Skeletal muscle satellite cell (primary cell): ENCODE measurements at regions not wholly inside any gene's neighbourhood (a gene's known extent, or its start where the extent isn't known, plus 50 kb on each side); places are given as distances from the start of the nearest gene placed in this dataset.

Experiments
- H3K27me3 ChIP-seq: 2 replicates; pipeline ENCODE4 v1.7.0; 2013; ENCODE audit warnings: low read length; ENCODE audit not compliant: control insufficient read depth, insufficient read depth
- H3K36me3 ChIP-seq: 2 replicates; pipeline ENCODE4 v1.7.0; 2013; ENCODE audit warnings: mild to moderate bottlenecking, control low read depth, low read length; ENCODE audit not compliant: insufficient read depth
- H3K4me1 ChIP-seq: 2 replicates; pipeline ENCODE4 v1.7.0; 2013; ENCODE audit warnings: low read length; ENCODE audit not compliant: control insufficient read depth, insufficient read depth
- H3K4me2 ChIP-seq: 2 replicates; pipeline ENCODE4 v1.7.0; 2013; ENCODE audit warnings: mild to moderate bottlenecking, low read length
- H3K4me3 ChIP-seq: 2 replicates; pipeline ENCODE4 v1.7.0; 2013; ENCODE audit warnings: low read length
- H3K9ac ChIP-seq: 2 replicates; pipeline ENCODE4 v1.7.0; 2013; ENCODE audit warnings: mild to moderate bottlenecking, low read depth, low read length, moderate library complexity
- H3K9me3 ChIP-seq: replicated peaks from 2 replicates; pipeline ENCODE4 v1.7.0; 2013; ENCODE audit warnings: mild to moderate bottlenecking, control low read depth, low read length

DNA sequence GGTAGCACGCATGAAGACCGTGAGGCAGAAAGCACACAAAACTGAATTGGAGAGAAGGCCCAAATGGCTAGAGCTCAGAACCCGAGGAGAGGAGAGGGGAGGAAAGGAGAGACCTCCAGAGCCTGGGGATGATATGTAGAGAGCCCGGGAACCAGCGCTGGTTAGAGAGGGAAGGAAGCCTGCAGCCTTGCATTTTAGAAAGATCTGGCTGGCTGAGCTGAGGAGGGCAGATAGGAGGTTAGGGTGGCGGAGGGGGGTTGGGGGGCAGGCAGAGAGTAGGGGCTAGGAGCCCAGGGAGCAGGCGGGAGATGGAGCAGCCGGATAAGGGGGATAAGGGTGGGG is 127.2 kb downstream of the C9orf50 start:
- Histone ChIP-seq H3K36me3 (peaks cover 4% of the 10 kb centered on the region), H3K4me3 (no peak overlapping the region), H3K9ac (no peak overlapping the region), H3K4me1 (peaks cover 60% of the 10 kb centered on the region), H3K9me3 (no peaks in the 10 kb centered on the region), H3K4me2 (no peak overlapping the region), H3K27me3 (no peaks in the 10 kb centered on the region)

DNA sequence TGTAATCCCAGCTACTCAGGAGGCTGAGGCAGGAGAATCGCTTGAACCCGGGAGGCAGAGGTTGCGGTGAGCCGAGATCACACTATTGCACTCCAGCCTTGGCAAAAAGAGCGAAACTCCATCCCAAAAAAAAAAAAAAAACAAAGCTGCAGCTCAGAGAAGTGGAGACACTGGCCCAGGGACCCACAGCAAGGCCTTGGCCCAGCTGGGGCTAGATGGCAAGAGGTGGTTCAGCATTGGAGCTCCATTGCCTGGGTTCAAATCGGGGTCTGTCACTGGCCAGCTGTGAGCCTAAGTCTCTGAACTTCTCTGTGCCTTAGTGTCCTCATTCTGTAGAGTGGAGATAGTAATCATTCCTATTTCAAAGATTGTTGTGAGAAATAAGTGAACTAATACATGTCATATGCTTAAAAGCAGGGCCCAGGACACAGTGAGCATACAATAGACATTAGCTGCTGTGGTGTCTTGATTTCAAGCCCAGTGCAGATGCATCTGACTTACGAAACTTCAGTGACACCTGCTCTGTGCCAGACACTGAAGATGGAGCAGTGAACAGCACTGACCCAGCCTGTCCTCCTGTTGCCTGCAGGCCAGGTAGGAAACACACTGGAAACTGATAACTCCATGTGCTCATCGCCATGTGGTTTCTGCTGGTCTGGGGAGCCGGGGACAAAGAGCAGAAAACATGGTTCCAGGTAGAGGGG is 127.7 kb downstream of the C9orf50 start:
- H3K9ac ChIP-seq: no peak overlapping the region

DNA sequence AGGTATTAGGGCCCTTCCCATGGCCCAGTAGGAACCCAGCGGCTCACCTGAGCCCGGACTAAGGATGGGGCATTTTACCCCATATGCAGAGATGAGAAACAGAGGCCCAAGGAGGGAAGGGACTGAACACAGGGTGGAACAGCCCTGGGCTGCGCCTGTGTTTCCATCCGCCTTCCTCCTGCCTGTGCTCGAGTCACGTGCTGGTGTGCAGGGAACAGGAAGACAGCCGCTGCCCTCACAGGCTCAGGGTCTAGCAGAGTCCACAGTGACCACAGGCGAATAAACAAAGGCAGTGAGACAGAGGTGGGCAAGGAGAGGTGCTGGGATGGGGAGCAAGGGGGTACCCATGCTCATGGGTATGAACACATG is 129.4 kb downstream of the C9orf50 start:
- Histone ChIP-seq H3K36me3 (peaks cover 4% of the 10 kb centered on the region), H3K4me1 (peaks cover 63% of the 10 kb centered on the region), H3K4me3 (no peak overlapping the region), H3K9me3 (no peaks in the 10 kb centered on the region), H3K27me3 (no peaks in the 10 kb centered on the region), H3K9ac (no peak overlapping the region), H3K4me2 (peak overlapping the region; percentile 77)

More for the DNA sequence above, 127.7 kb downstream of the C9orf50 start:
- H3K4me2 ChIP-seq: no peak overlapping the region
- H3K27me3 ChIP-seq: no peaks in the 10 kb centered on the region
- no peak overlapping the region for H3K4me3 ChIP-seq
- H3K9me3 ChIP-seq: no peaks in the 10 kb centered on the region
- peaks cover 57% of the 10 kb centered on the region for H3K4me1 ChIP-seq
- H3K36me3 ChIP-seq: peaks cover 4% of the 10 kb centered on the region

DNA sequence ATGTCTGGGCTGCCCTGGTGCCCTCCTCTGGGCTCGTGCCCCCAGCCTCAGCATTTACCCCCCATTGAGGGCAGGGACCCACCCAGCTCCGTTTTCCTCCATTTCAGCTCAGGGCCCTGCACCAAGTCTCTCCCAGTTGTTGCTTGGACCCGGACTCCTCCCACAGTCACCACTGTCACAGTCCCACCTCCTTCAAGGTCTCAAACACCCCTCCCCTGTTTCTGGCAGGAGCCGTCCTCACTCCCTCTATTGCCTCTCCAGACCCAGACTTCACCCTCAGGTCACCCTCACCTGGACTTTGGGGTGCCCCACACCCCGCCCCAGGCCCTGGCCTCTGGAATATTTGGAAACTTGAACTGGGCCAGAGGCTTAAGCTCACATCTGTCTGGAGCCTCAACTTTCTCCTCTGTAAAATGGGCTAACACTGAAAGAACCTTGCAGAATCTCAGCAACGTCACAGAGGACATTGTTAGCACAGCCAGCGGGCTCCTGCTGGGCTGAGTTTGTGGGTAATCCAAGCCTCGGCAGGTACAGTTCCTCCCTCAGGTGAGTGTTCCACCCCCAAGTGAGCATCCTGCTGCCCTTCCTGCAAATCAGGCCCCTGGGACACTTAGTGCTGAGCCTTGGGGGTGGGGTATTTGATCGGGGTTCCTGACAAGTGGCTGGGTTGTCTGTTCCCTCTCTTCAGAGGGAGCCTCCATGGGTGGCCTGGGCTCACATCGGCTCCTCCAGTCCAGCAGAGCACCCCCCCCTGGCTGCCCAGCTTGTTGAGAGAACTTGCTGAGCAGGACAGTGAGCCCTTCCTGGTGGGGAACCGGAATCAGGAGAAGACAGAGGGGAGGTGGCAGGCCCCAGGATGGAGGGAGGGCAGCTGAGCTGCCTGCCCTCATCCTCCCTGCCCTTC is 130.1 kb downstream of the C9orf50 start:
- Histone ChIP-seq H3K9ac (peak overlapping the region; percentile 83), H3K4me3 (peak overlapping the region; percentile 64), H3K4me1 (peaks cover 63% of the 10 kb centered on the region)

DNA sequence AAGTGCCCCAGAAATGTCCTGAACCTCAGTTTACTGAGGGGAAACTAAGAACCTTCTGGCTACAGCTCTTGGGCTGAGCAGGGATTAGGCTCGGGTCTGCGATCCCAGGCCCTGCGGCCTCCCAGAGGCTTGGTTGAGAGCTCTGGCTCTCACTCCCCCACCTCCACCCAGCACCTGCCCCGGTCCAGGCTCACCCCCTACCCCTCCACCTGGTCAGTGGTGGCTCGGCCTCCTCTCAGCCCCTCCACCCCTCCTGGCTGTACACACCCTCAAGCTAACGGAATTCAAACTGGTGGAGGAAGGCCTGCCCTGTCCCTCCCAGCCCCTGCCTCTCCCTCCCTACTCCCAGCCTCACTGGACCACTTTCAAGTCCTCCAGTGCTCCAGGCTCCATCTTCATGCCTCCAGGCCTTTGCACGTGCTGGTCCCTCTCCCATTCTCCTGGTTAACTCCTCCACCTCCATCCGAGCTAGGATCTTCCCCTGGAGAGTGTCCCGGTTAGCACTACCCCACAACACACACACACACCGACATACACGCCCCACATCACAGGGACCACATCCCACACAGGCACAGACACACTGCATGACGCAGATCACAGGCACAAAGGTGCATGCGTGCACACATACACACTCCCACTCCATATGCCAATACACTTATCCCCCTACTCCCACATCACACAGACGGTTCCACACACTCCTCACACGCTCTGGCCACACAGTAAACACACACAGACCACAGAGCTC is 130.9 kb downstream of the C9orf50 start:
- peak overlapping the region; percentile 64 for H3K4me3 ChIP-seq
- H3K9me3 ChIP-seq: no peaks in the 10 kb centered on the region
- H3K27me3 ChIP-seq: no peaks in the 10 kb centered on the region
- H3K4me2 ChIP-seq: peak overlapping the region; percentile 77
- peaks cover 63% of the 10 kb centered on the region for H3K4me1 ChIP-seq
- H3K9ac ChIP-seq: peak overlapping the region; percentile 83
- H3K36me3 ChIP-seq: peaks cover 4% of the 10 kb centered on the region

More for the DNA sequence above, 130.1 kb downstream of the C9orf50 start:
- H3K27me3 ChIP-seq: no peaks in the 10 kb centered on the region
- H3K36me3 ChIP-seq: peaks cover 4% of the 10 kb centered on the region
- no peaks in the 10 kb centered on the region for H3K9me3 ChIP-seq
- H3K4me2 ChIP-seq: peak overlapping the region; percentile 77

DNA sequence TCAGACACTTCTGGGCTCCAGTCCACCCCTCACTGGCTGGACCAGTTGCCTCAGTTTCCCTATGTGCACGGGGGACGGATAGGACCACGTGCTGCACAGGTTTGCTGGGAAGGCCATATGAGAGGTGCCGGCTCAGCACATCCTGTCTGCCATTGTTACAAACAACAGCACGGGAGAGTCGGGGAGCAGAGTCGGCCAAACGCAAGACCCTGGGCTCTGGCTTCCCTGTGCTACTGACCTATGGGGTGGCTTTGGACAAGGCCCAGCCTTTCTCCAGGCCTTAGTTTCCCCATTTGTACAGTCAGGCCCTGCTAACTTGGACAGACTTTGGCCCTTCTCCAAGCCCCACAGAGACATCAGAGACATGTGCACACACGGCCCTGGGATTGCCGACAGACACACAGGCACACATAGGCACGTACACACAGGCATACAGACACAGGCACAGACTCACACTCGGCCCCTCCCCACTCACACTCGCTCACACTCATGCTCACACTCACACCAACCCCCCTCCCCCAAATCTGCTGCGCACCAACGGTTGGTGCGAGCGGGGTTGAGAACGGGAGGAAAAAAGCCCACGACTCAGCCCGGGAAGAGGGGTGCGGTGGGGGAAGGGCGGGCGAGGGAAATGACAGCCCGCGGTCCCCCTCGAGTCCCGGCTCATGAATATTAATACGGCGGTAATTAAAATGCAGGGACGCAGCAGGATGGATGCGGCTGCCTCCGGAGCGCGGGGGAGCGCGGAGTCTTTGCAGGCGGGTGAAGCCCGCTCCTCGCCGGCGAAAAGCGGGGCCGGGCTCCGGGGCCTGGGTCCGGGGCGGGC is 133.0 kb downstream of the C9orf50 start:
- Histone ChIP-seq H3K9me3 (no peaks in the 10 kb centered on the region), H3K4me1 (peaks cover 81% of the 10 kb centered on the region), H3K27me3 (no peaks in the 10 kb centered on the region), H3K9ac (peak overlapping the region; percentile 95), H3K36me3 (peaks cover 4% of the 10 kb centered on the region), H3K4me2 (peak overlapping the region; percentile 76), H3K4me3 (peak overlapping the region; percentile 61)

DNA sequence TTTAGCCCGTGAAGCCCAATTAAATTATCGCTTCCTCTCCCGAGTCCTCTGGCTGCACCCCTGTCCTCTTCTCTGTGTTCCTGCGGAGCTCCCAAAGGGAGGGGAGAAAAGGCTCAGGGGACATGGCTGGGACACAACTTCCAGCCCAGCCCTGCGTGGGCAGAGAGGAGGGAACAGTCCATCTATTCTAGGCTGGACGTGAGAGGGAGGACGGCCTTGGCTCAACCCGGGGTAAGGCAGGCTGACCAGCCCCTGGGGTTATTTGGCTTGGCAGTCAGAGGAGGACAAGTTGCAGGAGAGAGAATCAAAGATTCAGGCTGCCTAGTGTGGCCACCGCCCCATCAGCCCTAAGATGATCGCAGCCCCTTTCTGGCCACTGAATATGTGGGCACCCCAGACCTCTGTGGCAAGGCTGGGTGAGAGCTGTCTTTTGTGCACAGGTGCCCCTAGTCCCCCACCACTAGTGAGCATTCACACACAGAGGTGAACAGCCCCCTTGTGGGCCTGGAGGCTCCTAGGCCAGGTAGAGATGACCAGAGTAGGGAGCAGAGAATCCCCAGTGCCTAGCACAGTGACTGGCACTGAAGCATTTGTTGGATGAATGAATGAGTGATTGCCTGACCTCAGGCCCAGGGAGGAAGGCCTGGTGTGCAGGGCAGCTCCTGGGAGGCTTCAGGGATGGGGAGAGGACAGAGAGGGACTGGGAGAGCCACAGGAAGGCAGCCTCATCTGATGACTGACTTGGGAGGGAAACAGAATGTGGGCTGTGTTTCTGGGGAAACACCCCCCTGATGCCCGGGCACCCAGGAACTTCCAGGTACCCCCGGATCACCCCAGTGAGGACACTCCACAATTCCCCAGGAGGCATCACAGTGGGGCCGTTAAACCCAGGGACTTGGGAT is 133.9 kb downstream of the C9orf50 start:
- Histone ChIP-seq H3K9ac (peak overlapping the region; percentile 95), H3K9me3 (no peaks in the 10 kb centered on the region), H3K27me3 (no peaks in the 10 kb centered on the region), H3K4me1 (peaks cover 85% of the 10 kb centered on the region), H3K4me3 (peak overlapping the region; percentile 3), H3K4me2 (peak overlapping the region; percentile 76), H3K36me3 (no peaks in the 10 kb centered on the region)

DNA sequence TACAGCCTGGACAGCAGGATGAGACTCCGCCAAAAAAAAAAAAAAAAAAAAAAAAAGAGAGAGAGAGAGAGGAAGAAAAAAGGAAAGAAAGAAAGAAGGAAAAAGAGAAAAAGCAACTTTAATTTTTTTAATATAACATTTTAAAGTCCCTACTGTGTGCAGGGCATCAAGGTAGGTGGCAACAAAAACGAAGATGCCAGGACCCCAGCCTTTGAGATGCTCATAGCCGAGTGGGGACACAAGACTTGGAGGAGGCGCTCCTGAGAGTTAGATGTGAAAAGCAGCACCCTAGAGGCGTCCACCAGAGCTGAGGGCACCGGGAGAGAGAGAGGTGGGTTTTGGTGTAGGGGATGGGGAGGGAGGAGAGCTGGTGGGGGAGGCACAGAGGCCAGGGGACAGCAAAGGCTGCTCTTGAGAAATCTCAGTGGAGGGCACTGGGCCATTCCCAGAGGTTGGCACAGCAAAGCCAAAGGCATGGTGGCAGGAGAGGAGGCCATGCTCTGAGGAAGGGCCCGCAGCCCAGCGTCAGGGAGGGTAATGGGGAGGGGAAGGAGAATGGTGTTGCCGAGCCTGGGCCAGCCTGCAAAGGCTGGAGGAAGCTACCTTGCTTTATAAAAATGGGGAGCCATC is 135.6 kb downstream of the C9orf50 start:
- peak overlapping the region; percentile 76 for H3K4me2 ChIP-seq
- no peaks in the 10 kb centered on the region for H3K27me3 ChIP-seq
- no peaks in the 10 kb centered on the region for H3K9me3 ChIP-seq
- H3K4me1 ChIP-seq: peaks cover 81% of the 10 kb centered on the region
- H3K36me3 ChIP-seq: no peaks in the 10 kb centered on the region
- H3K9ac ChIP-seq: peak overlapping the region; percentile 95
- H3K4me3 ChIP-seq: no peak overlapping the region

DNA sequence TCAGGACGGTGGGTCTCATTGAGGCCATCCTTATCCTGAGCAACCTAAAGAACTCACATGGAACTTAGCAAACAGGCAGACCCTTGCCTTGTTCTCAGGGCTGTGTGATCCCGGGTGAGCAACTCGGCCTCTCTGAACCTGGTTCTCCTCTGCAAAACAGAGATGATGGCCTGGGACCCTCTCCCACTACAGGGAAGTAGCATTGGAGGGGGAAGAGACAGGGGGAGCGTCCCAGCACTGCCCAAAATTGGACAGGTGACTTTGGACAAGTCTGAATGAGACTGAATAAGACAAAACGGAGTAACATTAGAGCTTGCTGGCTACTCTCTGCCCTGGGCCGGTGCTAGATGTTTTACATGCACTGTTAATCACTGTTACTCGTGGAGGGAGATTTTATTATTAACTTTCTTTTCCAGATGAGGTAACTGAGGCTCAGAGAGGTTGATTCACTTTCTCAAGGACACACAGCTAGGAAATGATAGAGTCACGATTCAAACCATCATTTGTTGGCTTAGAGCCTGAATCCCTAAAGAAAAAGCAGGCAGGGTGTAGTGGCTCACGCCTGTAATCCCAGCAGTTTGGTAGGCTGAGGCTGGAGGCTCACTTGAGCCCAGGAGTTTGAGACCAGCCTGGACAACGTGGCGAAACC is 136.4 kb downstream of the C9orf50 start:
- Histone ChIP-seq H3K4me2 (peak overlapping the region; percentile 74), H3K36me3 (no peaks in the 10 kb centered on the region), H3K9ac (peak overlapping the region; percentile 98), H3K9me3 (no peaks in the 10 kb centered on the region), H3K4me1 (peaks cover 73% of the 10 kb centered on the region), H3K4me3 (no peak overlapping the region), H3K27me3 (no peaks in the 10 kb centered on the region)
